ENCODE measurements at regions not wholly inside any gene's neighbourhood (a gene's known extent, or its start where the extent isn't known, plus 50 kb on each side); places are given as distances from the start of the nearest gene placed in this dataset.

GRCh38 chr12:47004634-47005033 lies 74.8 kb upstream of the PCED1B start:
- intact Hi-C loops (cut with micrococcal nuclease) (no loop called here), dilution Hi-C loops (cut with MboI; ENCODE audit: extremely low pct_ligation_motif_present, low sequenced_read_pairs) (no loop called here)
- Histone ChIP-seq H3K79me2 (ENCODE audit: control insufficient read depth, insufficient read depth, low read length) (no peaks in the 10 kb centered on the region), H3K9me3 (replicated peaks; ENCODE audit: control insufficient read depth, insufficient read depth, low read length) (no peaks in the 10 kb centered on the region), H3K9ac (replicated peaks; ENCODE audit: extremely low read depth, insufficient read depth, low read length) (no peak overlapping the region), H3K36me3 (ENCODE audit: control insufficient read depth in 2 of 2, extremely low read depth in 1 of 2, insufficient read depth in 2 of 2, low read length in 2 of 2) (no peaks in the 10 kb centered on the region), H3K4me3 (replicated peaks in 1 of 3; ENCODE audit: insufficient read depth in 1 of 3, low read depth in 1 of 3, low read length in 3 of 3) (no peak overlapping the region), H3K4me1 (ENCODE audit: control insufficient read depth, extremely low read depth, insufficient read depth, low read length) (no peaks in the 10 kb centered on the region), H3K27me3 (ENCODE audit: control insufficient read depth in 2 of 2, insufficient read depth in 2 of 2, low read length in 2 of 2) (peaks cover 0 to 4% of the 10 kb centered on the region in 2 experiments), H2AFZ (ENCODE audit: low read depth, low read length) (no peak overlapping the region), H3K9me1 (replicated peaks; ENCODE audit: control insufficient read depth, extremely low read depth, insufficient read depth, low read length) (no peaks in the 10 kb centered on the region), H3K4me2 (ENCODE audit: insufficient read depth, low read length) (no peak overlapping the region), H3K27ac (ENCODE audit: insufficient read depth, low read depth, low read length) (no peak overlapping the region), H4K20me1 (replicated peaks; ENCODE audit: control insufficient read depth, extremely low read depth, insufficient read depth, low read length) (no peaks in the 10 kb centered on the region)
- no peak for DNase-seq (ENCODE audit: low read depth, low spot score)
- TF ChIP-seq, protein P1, sequence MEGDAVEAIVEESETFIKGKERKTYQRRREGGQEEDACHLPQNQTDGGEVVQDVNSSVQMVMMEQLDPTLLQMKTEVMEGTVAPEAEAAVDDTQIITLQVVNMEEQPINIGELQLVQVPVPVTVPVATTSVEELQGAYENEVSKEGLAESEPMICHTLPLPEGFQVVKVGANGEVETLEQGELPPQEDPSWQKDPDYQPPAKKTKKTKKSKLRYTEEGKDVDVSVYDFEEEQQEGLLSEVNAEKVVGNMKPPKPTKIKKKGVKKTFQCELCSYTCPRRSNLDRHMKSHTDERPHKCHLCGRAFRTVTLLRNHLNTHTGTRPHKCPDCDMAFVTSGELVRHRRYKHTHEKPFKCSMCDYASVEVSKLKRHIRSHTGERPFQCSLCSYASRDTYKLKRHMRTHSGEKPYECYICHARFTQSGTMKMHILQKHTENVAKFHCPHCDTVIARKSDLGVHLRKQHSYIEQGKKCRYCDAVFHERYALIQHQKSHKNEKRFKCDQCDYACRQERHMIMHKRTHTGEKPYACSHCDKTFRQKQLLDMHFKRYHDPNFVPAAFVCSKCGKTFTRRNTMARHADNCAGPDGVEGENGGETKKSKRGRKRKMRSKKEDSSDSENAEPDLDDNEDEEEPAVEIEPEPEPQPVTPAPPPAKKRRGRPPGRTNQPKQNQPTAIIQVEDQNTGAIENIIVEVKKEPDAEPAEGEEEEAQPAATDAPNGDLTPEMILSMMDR (IDR thresholded peaks at IDR 0.05; ENCODE audit: extremely low read depth in 1 of 2, insufficient read depth in 1 of 2, low read depth in 1 of 2, low read length in 2 of 2): no peak
- no peak for TF ChIP-seq GATA2 (IDR thresholded peaks at IDR 0.05; ENCODE audit: insufficient read depth, insufficient read length, low read depth, low read length)
- TF ChIP-seq POLR2AphosphoS5 (IDR thresholded peaks at IDR 0.05; ENCODE audit: insufficient read depth, low read depth, low read length): no peak
- no peak for TF ChIP-seq MAX (IDR thresholded peaks at IDR 0.05; ENCODE audit: insufficient read depth, insufficient read length)
- TF ChIP-seq MYC (IDR thresholded peaks at IDR 0.05; ENCODE audit: low read depth, low read length): no peak
- no peak for TF ChIP-seq FOS (IDR thresholded peaks at IDR 0.05; ENCODE audit: borderline replicate concordance, insufficient read depth, low read length)
- TF ChIP-seq EZH2 (IDR thresholded peaks at IDR 0.05; ENCODE audit: borderline replicate concordance, low read depth, low read length, severe bottlenecking): no peak
- no peak for TF ChIP-seq POLR2A (IDR thresholded peaks at IDR 0.05; ENCODE audit: low read depth, low read length)
- no peak for TF ChIP-seq JUN (IDR thresholded peaks at IDR 0.05; ENCODE audit: borderline replicate concordance, insufficient read depth, insufficient read length, low read depth)
- no peak for FAIRE-seq
- POLR2A ChIA-PET: no interaction called here
- CTCF ChIA-PET: interaction anchor here (1.6 kb wide), 1 partner anchor 16 kb away, joined by 7 read pairs; no protein-coding TSS in a partner anchor
- no TSS peak for BruUV-seq (replicated peaks)

All from endothelial cell of umbilical vein (primary cell).